ENCODE measurements at regions not wholly inside any gene's neighbourhood (a gene's known extent, or its start where the extent isn't known, plus 50 kb on each side); places are given as distances from the start of the nearest gene placed in this dataset.

DNA sequence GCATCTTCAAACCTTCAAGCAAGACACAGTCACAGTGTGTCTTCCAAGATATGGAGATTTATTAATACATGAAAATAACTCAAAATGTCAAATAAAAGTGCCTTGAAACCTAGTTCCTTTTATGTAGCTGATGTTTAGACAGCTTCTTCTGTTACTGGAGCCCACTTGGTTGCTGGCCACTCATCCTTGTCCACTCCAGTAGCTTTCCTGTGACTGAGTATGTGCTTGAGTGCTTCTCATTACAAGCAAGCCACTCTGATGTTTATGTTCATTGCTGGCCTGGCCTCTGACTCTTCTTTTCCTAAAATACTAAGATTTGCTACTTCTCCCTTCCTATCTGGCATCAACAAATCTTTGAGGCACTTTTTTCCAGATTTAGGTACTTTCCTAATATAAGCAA lies 545.2 kb upstream of the MAN1A1 start:
- peak in 1 of 2 donors; percentile 12 for TF ChIP-seq POLR2A (IDR thresholded peaks at IDR 0.05)
- TF ChIP-seq, protein P1, sequence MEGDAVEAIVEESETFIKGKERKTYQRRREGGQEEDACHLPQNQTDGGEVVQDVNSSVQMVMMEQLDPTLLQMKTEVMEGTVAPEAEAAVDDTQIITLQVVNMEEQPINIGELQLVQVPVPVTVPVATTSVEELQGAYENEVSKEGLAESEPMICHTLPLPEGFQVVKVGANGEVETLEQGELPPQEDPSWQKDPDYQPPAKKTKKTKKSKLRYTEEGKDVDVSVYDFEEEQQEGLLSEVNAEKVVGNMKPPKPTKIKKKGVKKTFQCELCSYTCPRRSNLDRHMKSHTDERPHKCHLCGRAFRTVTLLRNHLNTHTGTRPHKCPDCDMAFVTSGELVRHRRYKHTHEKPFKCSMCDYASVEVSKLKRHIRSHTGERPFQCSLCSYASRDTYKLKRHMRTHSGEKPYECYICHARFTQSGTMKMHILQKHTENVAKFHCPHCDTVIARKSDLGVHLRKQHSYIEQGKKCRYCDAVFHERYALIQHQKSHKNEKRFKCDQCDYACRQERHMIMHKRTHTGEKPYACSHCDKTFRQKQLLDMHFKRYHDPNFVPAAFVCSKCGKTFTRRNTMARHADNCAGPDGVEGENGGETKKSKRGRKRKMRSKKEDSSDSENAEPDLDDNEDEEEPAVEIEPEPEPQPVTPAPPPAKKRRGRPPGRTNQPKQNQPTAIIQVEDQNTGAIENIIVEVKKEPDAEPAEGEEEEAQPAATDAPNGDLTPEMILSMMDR (IDR thresholded peaks at IDR 0.05) = no peak
